ENCODE measurements at regions not wholly inside any gene's neighbourhood (a gene's known extent, or its start where the extent isn't known, plus 50 kb on each side); places are given as distances from the start of the nearest gene placed in this dataset.
"Not testable (repeated sequence)": the region's sequence is repeated elsewhere in the genome, so short reads cannot be mapped to it uniquely, and the experiment has no call there.

DNA sequence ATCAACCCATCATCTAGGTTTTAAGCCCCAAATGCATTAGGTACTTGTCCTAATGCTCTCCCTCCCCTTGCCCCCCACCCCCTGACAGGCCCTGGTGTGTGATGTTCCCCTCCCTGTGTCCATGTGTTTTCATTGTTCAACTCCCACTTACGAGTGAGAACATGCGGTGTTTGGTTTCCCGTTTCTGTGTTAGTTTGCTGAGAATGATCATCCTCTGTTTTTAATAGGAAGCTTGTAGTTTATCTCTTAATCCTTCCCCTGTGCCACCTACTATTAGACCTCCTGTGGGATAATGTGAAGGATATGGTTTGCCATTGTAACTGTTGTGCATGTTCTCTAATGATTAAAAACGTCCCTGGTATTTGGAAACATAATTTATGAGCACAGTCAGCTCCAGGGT is 299.4 kb upstream of the USP24 start:
- DNase-seq, result not testable (repeated sequence)

DNA sequence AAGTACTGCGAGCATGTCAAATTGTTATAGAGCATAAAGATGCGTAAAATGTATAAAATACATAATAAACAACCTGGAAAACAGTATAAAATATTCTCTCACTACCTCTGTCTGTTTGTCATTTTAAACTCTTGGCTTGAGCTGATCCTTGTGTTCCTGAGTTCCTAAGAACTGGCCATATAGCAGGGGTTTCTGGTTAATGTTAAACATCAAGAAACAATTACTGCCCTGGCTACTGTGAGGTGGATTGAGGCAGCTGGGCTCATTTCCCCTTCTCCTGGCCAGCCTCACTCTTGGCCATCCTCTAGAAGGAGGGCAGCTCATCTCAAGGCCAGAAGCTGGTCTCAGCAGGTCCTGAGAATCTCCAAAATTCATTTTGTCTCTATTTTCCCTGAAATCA is 297.3 kb upstream of the USP24 start:
- no peak for DNase-seq

DNA sequence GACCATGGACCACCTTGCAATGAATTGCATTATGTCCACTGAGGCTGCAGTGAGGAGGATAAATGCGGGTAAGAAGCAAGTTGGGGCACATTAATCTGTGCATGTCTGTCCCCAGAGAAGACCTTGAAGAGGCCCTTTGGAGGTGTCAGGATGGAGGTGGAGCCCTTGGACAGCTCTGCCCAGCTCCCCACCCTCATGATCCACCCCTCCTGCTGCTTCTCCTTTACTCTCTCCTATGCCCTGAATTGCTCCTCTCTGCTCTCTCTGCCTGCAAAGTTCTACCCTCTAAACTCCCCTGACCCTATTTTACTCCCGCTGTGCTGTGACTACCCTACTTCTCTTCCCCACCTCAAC is 292.4 kb upstream of the USP24 start:
- DNase-seq, result no peak

DNA sequence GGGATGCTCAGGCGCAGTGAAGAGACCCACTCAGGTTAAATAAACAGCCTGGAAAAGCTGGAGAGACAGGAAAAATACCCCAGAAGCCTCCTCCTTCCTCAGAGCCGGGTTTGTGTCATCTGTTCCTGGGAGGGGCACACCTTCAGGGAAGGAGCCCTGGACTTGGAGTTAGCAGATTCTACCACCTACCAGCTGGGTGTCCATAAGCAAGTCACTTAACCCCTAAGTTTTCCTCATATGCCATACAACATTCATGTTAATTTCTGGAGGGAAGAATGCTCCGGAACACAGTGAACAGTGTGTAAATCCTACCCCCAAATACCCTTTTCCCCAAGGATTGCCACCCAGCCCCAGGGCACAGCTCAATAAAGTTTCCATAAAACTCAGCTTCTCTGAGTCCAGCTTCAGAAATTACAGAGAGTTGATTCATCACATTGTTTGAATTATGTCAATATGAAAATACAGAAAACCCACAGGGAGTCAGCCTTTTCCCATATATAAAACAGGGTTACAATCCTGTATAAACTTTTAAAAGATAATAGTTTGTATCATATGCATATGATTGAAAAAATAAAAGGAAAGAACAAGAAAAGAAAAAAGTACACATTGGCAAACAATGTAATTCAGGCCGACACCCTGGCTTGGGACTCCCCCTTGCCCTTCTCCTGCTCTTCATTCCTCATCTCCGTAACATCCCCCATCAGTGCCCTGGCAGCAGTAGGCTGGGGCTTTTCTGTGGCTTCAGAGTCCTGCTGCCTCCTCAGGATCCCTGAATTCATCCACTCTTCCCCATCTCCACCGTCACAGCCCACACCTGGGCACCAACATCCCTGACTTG is 291.8 kb upstream of the USP24 start:
- no peak for DNase-seq

DNA sequence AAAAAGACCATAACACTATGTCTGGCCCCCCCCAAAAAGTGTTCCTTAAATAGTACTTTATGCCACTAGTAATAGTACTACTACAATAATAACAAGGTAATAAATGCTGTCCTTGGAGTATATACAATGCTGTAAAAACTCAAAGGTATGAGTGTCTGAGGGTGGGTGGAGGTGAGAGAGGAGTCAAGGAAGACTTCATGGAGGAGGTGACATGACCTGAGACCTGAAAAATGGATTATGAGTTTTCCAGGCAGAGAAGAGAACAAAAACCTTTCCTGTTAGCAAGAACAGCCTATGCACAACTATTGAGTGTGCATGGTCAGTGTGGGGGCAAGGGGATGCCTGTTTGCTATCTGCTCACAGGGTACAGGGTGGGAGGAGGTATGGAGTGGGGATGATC is 290.2 kb upstream of the USP24 start:
- no peak for DNase-seq

DNA sequence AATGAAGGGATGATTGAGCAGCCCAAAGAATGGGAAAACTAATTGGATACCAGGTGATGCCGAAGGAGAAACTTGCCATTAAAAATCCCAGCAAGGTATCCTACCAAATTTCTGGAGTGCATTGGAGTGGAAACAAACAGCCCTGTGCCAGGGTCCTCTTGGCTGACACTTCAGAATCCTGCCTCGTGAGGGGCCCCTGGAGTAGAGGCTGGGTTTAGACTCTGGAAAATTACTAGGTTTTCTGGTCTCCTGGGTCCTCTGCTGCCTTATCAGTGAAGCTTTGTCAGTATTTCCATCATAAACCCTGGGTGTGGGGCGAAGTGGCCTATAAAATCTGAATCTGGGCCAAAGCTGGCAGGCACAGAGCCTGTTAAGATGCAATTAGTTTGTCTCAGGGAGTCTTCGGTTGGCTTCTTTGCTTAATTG is 289.2 kb upstream of the USP24 start:
- DNase-seq, result no peak

DNA sequence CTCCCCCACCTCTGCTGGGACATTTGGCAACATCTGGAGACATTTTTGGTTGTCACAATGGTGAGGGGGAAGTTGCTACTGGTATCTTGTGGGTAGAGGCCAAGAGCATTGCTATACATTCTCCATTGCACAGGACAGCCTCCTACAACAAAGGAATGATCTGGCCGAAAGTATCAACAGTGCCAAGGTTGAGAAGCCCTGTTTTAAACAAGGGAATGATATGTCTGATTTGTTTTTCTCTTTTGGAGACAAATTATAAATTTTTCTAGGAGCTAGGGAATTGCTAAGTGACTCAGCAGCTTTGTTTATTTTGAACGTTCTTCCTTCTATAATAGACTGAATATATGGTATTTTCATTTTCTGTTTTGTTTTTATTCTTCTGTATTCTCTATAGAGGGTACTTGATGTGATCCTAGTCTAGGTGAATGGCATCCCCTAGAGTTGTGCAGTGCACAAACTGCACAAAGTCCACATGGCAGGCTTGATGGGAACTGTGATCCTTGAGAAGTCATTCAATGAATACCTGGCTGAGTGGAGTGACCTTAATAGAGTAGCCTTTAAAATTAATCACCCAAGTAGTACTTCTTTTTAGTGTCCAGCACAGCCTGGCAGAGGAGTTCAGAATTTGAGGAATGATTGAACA is 288.6 kb upstream of the USP24 start:
- no peak for DNase-seq

DNA sequence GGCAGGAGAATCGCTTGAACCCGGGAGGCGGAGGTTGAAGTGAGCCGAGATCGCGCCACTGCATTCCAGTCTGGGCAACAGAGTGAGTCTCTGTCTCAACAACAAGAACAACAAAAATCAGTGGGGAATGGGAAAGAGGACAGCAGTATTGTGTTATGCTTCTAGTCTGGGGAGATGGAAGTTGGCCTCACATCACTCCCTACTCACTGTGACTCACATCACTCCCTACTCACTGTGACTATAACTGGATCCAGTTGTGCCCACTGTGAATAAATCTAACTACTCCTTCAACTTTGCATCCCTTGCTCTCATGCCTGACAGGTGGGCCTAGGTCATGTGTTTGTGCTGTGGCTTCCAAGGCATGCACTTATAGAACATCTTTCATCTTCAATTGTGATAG is 285.4 kb upstream of the USP24 start:
- DNase-seq, result no peak

DNA sequence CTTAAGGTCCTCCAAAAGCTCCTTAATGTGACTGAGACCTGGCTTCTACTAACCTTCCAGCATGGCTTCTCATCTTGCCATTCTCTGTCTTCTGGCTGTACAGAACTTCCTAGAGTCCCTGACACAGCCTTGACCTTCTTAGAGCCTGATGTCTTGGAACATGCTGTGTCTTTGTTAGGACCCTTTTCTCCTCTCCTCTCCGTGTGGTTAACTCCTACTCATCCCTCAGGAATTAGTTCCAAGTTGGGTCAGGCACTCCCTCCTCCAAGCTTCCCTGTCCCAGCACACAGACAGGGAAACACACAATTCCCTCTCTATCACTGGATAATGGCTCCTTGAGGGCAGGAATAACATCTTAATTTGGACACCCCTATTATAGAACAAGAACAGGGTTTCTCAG is 275.4 kb upstream of the USP24 start:
- no peak for DNase-seq

DNA sequence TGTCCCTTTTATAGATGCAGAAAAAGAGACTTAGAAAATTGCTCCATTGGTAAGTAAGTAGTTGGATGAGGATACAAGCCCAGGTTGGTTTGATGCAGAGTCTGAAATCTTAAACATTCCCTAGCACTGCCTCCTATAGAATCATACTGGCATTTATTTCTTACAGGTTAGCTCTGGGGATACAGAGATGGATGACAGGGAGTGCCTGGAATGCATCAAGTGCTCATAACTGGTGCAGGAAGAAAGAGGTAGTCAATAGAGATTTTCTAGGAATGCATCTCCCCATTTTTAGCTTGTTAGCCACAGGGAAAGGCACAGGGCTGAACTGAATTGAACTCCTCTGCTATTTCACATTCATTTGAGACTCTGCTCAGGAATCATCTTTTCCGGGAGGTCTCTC is 269.0 kb upstream of the USP24 start:
- DNase-seq, result no peak

DNA sequence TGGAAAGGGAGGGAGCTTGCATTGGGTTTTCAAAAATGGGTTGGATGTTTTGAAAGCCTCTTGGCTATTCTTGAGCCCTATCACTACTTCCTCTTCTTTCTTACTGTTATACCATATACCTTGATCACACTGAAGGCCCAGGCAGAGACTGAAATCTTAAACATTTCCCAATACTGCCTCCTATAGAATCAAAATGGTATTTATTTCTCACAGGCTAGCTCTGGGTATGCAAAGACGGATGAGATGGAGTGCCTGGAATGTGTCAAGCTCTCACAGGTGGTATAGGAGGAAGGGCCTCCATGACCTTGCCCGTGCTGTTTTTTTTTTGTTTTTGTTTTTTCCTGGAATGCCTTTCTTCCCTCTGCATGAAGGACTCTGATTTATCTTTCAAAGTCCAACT is 268.4 kb upstream of the USP24 start:
- no peak for DNase-seq

DNA sequence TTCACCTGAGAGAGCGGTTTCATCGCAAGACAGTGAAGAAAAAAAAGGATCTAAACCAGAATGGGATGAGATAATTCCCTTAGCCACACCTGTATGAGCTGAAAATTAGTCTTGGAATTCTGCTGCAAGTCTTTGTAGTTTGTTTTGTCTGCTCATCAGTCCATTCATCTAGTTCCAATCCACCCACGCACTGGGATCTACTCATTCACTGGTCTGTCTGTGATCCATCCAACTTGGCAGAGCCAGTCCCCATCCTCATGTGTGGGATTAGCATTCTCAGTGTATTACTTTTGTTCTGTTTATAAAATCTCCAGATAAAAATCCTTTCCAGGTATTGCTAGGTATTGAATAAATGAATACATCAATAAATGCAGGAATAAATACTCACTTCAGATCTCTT is 266.5 kb upstream of the USP24 start:
- DNase-seq, result no peak

DNA sequence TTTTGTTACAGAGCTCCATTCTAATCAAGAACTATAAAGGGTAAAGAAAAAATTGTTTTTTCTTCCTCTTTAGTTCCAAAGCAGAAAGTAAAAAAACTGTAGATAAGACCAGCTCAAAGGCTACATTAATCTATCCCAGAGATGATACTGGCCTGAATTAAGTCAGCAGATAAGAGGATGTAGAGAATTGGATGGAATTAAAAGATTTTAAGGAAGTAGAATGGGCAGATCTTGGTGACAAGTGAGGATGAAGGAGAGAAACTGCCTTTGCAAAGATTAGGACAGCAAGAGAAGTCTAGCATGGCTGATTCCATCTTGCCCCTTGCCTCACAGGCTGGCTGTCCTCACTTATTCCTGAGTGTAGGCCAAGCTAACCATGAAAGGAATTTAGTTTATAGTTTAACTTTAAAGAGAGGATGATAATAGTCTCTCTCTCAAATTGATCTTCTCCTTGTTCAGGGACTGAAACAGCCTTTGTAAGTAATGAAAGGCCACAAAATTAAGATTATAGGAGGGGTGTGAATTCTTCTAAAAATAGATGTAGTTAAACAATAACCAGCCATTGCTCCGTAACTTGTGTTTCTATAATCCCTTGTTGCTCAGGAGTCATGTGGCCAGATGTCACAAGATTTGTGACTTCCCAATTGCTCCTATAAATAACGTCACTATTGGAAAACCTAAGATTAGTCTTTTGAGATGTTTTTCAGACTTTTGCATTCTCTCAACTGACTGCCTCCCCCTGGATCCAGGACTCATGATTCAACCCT is 265.0 kb upstream of the USP24 start:
- no peak for DNase-seq

DNA sequence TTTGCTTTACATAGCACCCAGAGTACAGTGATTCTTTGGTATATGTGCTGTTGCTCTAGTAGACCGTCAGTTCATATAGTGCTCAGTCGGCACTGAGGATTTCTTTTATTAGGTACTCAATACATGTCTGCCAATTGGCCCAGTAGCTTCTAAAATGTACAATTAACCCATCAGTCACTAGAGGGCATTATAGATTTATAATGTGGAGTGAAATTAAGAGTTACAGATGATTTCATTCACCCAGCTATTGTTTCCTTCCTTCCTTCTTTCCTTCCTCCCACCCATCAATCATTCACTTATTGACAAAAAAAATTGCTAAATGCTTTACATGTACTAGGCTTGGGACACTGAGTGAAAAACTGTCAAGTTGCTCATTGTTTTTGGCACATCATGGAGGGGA is 263.6 kb upstream of the USP24 start:
- DNase-seq, result peak; percentile 22

DNA sequence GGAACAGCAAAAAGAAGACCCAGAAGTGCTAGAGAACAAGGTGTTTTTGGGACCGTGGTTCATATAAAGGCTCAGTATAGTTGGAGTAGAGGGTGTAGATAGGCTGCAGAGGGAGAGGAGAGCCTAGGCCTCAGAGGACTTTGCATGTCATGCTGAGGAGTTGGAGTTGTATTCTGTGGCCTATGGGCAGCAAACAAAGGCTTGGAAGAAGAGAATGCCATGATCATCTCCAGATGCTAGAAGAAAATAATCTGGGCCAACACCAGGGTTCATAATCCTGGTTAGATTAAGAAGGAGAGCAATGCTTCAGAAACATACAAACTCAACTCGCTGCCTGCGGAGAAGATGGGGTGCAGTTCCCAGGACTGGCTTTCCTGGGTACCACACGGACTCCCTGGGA is 262.8 kb upstream of the USP24 start:
- DNase-seq, result no peak

DNA sequence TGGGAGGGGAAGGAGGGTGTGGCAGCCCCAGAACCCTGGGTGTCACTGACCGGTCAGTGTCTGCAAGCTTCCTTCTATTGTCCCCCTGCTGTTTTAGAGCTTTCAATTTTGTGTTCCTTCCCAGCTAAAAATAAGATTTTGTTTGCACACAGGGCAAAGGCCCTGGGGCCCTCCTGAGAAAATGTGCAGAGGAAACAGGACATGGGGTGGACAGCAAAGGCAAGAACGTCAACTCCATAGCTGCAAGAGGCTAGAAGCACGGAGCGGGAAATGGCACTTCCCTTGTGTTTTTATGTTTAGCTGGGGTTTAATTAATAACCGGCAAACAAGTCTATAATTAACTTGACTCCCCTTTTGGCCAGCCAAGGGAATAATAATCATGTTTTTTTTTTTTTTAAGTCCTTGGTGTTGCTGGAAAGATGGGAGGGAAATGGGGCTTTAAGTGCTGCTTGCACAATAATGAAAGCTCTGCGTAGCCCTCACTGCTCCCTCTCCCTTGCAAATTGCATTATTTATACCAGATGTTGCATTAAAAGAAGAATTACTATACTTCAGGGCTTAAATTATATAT is 261.4 kb upstream of the USP24 start:
- no peak for DNase-seq

DNA sequence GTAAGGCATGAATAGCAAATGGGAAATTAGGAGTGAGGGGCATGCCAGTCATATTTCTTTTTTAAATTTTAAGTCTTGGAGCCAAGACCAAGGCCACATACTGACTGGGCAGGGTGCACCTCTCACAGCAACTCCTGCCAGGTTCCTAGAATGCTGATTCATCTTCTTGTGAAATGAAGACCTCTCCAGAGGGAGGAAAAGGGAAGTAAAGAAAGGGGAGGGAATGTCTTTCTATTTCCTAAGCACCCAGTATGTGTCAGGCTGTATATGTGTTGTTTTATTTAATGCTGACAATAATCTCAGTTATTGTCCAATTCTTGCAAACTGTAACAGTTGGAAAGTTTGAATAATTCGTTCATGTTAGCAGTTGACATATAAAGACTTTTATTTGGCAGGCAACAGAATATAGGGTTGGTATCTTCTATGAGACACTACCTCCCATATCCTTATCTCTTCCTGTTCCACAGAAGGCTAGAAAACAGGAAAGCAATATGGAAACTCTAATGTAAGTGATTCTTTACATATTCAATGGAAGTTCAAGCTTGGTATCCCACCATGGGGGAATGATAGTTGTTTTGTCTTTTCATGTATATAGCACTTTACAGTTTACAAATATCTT is 259.1 kb upstream of the USP24 start:
- DNase-seq, result no peak

DNA sequence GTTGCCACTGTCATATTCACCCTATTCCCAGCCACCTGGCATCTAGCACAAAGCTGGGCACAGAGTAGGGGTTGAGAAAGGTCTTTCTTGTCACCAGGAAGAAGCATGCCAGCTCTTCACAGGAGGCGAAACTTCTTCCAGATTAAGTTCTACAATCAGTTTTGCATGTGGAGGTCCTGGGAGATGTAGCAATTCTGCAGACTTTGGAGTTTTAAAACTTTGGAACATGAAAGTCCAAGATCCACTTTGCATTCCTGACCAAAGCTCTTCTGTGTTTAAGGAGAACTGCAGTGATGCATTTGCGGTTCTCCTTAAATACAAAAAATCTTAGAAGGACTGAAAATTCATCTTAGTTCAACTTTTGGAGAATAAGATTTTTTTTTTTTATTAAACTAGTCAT is 258.5 kb upstream of the USP24 start:
- DNase-seq, result no peak

DNA sequence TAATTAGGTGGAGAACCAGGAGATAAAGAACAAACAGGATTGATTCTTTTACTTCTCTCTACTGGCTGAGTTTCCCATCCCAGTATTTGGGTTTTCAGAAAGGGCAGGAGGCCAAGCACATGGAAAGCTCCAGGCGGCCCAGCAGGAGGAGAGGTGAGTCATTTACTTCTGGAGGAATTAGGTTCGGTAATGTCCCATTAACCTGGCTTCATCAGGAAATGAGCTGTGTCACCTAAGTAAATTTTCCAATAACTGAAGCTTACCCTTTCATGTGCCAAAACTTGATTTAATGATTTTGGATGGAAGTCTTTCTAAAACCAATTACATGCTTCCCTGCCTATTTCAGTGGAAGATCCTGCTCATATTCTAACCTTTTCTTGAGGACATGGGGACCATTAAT is 257.6 kb upstream of the USP24 start:
- DNase-seq, result no peak

DNA sequence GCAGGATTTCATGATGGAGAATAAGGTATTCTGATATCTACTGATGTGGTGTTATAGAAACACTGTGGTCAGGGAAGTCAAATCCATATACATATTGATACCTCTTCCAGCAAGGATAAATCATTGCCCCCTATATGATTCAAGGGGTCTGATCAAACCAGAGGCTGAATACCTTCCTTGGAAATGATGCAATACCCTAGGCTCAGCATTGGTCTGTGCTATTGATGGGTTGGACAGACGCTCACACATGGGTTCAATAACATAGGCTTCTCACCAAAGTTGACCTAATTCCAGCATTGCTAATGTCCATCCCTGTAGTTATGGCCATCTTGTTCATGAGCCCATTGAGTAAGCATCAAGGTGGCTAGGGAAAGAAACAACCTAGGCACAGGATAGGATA is 257.0 kb upstream of the USP24 start:
- DNase-seq, result no peak

DNA sequence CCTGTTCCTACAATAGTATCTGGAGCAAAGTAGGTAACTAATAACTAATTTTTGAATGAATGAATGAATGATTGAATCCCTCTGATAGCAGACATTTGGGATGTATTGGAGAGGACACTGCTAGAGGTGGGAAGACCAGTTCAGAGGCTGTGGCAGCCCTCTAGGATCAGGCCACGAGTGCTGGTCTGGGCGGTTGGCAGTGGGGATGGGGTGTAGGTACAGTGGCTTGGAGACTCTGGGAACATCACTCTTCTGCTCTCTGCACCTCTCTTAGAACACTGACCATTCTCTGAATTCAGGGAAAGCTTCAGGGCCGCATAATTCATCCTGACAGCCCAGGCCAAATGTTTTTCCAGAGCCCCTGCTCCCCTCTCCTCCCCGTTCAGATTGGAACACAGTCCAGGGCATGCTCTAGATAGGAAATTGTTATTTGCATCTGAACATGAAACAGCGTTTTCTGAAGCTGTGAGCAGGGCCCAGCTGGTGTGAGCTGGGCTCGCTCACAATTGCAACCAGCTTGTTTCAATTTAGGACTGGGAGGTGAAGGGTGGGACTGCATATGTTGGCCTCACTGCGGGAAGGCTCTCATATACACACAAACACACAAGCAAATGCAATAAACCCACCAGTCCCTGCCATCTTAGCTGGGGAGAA is 253.1 kb upstream of the USP24 start:
- DNase-seq, result no peak

DNA sequence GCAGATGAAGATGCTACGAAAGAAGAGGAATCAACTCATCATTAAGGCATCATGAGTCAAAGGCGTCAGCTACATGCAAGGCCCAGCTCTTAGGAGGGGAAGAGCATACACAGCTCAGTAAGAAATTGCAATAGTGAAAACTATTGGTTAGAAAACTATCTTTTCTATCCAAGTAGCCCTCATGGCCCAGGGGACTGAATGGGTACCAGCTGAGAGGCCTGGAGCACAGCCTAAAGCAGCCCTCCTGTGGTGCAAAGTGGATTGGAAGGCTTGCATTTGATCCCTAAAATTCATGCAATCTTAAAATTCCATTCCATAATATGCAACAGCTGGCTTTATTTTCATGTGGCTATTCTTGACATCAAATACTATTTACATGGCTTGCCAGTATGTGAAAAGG is 251.8 kb upstream of the USP24 start:
- no peak for DNase-seq

DNA sequence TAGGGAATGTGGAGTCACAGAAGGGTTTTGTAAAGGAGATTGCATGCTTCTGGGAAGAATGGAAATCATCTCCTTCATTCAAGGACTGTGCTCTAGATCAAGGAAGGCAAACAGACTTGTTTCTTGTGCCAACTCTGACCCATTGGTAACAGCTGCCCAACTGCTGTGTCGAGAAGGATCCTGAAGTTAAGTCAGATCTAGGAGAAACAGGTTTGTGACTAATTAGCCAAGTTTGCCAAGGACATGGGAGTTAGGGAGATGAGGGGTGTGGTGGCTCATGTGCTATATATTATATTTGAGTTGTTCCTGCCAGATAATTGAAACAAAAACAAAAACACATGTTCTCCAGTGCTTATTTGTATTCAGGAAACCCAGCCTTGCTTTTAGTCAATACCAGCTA is 251.2 kb upstream of the USP24 start:
- DNase-seq, result no peak

Measured in NCI-H510A (cell line).